ENCODE measurements at regions not wholly inside any gene's neighbourhood (a gene's known extent, or its start where the extent isn't known, plus 50 kb on each side); places are given as distances from the start of the nearest gene placed in this dataset.
A peak's percentile ranks its signal among the peaks of the same experiment; 100 is the strongest.
"Not testable (repeated sequence)": the region's sequence is repeated elsewhere in the genome, so short reads cannot be mapped to it uniquely, and the experiment has no call there.

- H3K9me3 Mint-ChIP-seq; H3K4me3 Mint-ChIP-seq; ATAC-seq; DNase-seq; H3K36me3 Mint-ChIP-seq (ENCODE audit: insufficient read depth); H3K4me1 Mint-ChIP-seq (ENCODE audit: low read depth); H3K27me3 Mint-ChIP-seq (ENCODE audit: low read depth): not testable (repeated sequence)
These were observed 151.7 kb downstream of the OR4F15 start for GRCh38 chr15:101963687-101964086.

GRCh38 chr15:101965353-101965752 lies 153.4 kb downstream of the OR4F15 start:
- H3K4me1 Mint-ChIP-seq (ENCODE audit: low read depth); DNase-seq; ATAC-seq; H3K4me3 Mint-ChIP-seq; H3K36me3 Mint-ChIP-seq (ENCODE audit: insufficient read depth); H3K9me3 Mint-ChIP-seq; H3K27me3 Mint-ChIP-seq (ENCODE audit: low read depth): not testable (repeated sequence)

GRCh38 chr15:101965860-101966259 lies 153.9 kb downstream of the OR4F15 start:
- H3K4me3 Mint-ChIP-seq, result not testable (repeated sequence)
- peak; percentile 3 for DNase-seq

GRCh38 chr15:101967364-101967763 lies 155.4 kb downstream of the OR4F15 start:
- not testable (repeated sequence) for H3K4me3 Mint-ChIP-seq; H3K4me1 Mint-ChIP-seq (ENCODE audit: low read depth); H3K27me3 Mint-ChIP-seq (ENCODE audit: low read depth); DNase-seq; ATAC-seq; H3K9me3 Mint-ChIP-seq; H3K36me3 Mint-ChIP-seq (ENCODE audit: insufficient read depth)

More at GRCh38 chr15:101965860-101966259, 153.9 kb downstream of the OR4F15 start:
- H3K4me1 Mint-ChIP-seq (ENCODE audit: low read depth); H3K9me3 Mint-ChIP-seq; H3K27me3 Mint-ChIP-seq (ENCODE audit: low read depth); H3K36me3 Mint-ChIP-seq (ENCODE audit: insufficient read depth); ATAC-seq: not testable (repeated sequence)

- ATAC-seq; DNase-seq; H3K27me3 Mint-ChIP-seq (ENCODE audit: low read depth); H3K9me3 Mint-ChIP-seq; H3K36me3 Mint-ChIP-seq (ENCODE audit: insufficient read depth); H3K4me3 Mint-ChIP-seq; H3K4me1 Mint-ChIP-seq (ENCODE audit: low read depth): not testable (repeated sequence)
These were observed 158.6 kb downstream of the OR4F15 start for GRCh38 chr15:101970605-101971004.

GRCh38 chr15:101977281-101977680 lies 165.3 kb downstream of the OR4F15 start:
- H3K9me3 Mint-ChIP-seq; H3K27me3 Mint-ChIP-seq (ENCODE audit: low read depth); ATAC-seq; DNase-seq; H3K4me3 Mint-ChIP-seq; H3K4me1 Mint-ChIP-seq (ENCODE audit: low read depth); H3K36me3 Mint-ChIP-seq (ENCODE audit: insufficient read depth): not testable (repeated sequence)

GRCh38 chr15:101980206-101980910 lies 168.4 kb downstream of the OR4F15 start:
- H3K4me1 Mint-ChIP-seq (ENCODE audit: low read depth); H3K9me3 Mint-ChIP-seq; H3K27me3 Mint-ChIP-seq (ENCODE audit: low read depth); H3K36me3 Mint-ChIP-seq (ENCODE audit: insufficient read depth); H3K4me3 Mint-ChIP-seq: not testable (repeated sequence)
- ATAC-seq, result peak in 1 of 2 donors; percentile 34
- peak; percentile 4 for DNase-seq
